ENCODE measurements at regions not wholly inside any gene's neighbourhood (a gene's known extent, or its start where the extent isn't known, plus 50 kb on each side); places are given as distances from the start of the nearest gene placed in this dataset.
"Not testable (repeated sequence)": the region's sequence is repeated elsewhere in the genome, so short reads cannot be mapped to it uniquely, and the experiment has no call there.

- DNase-seq (ENCODE audit: low read depth in 3 of 3) = not testable (repeated sequence)
Observed at GRCh38 chrX:149420566-149420965, 84.5 kb downstream of the IDS start.

DNA sequence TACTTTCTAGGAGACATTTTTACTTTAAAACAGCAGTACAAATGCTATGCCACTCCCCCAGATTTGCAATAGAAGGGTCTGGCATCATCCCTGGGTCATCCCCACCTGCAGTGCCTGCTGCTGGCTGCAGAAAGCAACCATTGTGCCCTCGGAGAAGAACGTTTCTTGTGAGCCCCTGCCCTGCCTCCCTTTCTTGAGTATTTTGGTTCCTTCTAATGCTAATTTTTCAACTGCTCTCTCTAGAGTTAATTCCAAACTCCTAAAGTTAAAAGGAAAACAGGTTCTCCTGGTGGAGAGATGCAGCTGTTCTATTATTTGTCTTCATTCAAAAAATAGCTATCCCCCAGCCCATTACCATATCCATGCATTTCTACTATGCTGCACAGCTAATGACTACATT lies 107.1 kb downstream of the IDS start:
- DNase-seq (ENCODE audit: low read depth in 3 of 3) = no peak

- no peak for DNase-seq (ENCODE audit: low read depth in 3 of 3)
Observed at GRCh38 chrX:149392921-149393320, 112.2 kb downstream of the IDS start.

GRCh38 chrX:149383852-149384251 lies 121.3 kb downstream of the IDS start:
- DNase-seq (ENCODE audit: low read depth in 3 of 3) = no peak

- no peak for DNase-seq (ENCODE audit: low read depth in 3 of 3)
Observed at GRCh38 chrX:149374751-149375150, 130.4 kb downstream of the IDS start.

- no peak for DNase-seq (ENCODE audit: low read depth in 3 of 3)
Observed at GRCh38 chrX:149372866-149373265, 132.2 kb downstream of the IDS start.

DNA sequence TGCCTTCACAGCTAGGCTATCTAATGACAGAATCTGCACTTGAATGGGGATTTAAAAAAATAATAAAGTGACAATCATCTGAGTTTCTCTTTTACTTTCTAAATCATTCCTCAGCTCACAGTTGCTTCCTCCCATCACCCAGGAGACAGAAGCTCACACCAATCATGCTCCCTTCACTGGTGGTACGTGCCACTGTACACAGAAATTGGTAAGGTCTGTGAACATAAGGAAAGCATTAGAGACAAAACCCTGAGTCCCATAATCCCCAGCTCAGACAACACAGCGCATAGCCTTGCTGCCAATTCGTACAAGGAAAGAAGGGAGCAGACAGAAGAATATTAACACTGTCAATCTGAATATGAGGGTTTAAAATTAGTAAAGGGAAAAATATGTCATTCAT lies 133.1 kb downstream of the IDS start:
- DNase-seq (ENCODE audit: low read depth in 3 of 3) = no peak

DNA sequence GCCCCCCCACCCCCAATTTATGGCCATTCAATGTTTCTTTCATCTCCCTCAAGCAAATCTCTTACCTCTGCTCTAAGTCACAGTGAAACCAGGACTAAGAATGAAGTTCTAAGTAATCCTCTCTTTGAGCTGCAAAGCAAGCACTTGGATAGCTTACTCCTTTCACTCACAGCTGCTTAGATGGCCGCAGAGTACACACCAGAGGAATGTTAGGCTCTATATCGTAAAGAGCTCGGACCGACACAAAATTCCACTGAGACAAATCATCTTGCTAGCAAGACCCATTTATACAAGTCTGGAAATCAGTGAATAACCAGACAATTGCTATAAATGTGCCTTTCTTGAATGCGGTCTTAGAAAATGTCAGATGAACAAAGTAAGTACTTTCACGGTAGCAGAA lies 135.0 kb downstream of the IDS start:
- no peak for DNase-seq (ENCODE audit: low read depth in 3 of 3)

GRCh38 chrX:149365552-149365951 lies 139.6 kb downstream of the IDS start:
- no peak for DNase-seq (ENCODE audit: low read depth in 3 of 3)

DNA sequence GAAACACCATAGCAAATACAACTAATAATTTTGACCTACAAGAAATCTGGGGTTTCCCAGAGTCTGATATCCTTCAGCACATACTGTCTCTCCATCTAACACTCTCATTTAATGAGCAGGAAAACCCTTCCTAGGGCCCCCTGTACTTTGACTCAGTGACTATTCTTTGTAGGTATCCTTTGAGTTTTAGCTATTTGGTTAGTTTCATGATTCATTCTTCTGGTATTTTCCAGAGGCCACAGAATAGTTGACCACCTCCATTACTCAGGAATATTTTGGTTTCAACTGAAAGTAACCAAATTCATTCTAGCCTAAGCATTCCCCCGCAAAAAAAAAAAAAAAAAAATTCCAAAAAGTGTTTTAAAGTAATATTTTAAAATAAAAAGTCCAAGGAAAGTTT lies 140.0 kb downstream of the IDS start:
- no peak for DNase-seq (ENCODE audit: low read depth in 3 of 3)

DNA sequence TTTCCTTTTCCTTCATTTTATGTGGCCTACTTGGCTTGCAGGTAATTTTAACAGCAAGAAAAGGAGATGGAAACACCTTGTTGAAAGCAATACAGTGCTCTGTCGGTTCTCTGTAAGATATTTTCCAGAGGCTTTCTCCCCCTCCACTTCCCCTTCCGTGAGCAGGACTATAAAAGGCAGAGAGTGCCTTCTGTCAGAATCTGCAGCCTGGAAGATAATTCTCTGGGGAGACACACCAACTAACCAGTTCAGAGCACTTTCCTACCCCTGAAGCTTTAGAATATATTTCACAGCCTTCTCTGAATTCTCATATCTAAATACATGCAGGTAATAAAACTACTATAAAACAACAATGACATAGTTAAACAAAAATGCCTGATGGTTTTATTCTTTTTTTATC lies 141.1 kb downstream of the IDS start:
- DNase-seq (ENCODE audit: low read depth in 3 of 3) = no peak

- DNase-seq (ENCODE audit: low read depth in 3 of 3) = no peak
Observed at GRCh38 chrX:149346306-149346705, 158.8 kb downstream of the IDS start.

- no peak for DNase-seq (ENCODE audit: low read depth in 3 of 3)
Observed at GRCh38 chrX:149322316-149322715, 182.8 kb downstream of the IDS start.

- no peak for DNase-seq (ENCODE audit: low read depth in 3 of 3)
Observed at GRCh38 chrX:149313871-149314371, 191.2 kb downstream of the IDS start.

GRCh38 chrX:149312988-149313387 lies 192.1 kb downstream of the IDS start:
- DNase-seq (ENCODE audit: low read depth in 3 of 3) = no peak

DNA sequence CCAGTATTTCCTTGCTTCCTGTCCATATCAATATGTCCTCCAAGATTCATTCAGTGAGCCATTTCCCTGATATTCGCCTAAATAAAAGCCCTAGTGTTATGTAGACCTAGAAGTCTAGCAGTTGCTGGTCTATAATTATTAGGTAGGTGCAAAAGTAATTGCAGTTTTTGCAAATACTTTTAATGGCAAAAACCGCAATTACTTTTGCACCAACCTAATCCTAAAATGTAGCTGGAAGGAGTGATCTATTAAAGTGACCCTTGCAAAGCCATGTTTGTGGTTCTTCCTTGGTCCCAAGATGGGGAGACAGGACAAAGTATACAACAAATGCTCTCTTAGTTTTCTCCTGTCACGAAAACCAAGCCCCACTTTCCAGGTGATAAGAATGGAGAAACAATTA lies 193.0 kb downstream of the IDS start:
- no peak for DNase-seq (ENCODE audit: low read depth in 3 of 3)

- no peak for DNase-seq (ENCODE audit: low read depth in 3 of 3)
Observed at GRCh38 chrX:149302705-149303104, 202.4 kb downstream of the IDS start.

- DNase-seq (ENCODE audit: low read depth in 3 of 3) = no peak
Observed at GRCh38 chrX:149298111-149298510, 207.0 kb downstream of the IDS start.

- no peak for DNase-seq (ENCODE audit: low read depth in 3 of 3)
Observed at GRCh38 chrX:149296092-149296491, 209.0 kb downstream of the IDS start.

DNA sequence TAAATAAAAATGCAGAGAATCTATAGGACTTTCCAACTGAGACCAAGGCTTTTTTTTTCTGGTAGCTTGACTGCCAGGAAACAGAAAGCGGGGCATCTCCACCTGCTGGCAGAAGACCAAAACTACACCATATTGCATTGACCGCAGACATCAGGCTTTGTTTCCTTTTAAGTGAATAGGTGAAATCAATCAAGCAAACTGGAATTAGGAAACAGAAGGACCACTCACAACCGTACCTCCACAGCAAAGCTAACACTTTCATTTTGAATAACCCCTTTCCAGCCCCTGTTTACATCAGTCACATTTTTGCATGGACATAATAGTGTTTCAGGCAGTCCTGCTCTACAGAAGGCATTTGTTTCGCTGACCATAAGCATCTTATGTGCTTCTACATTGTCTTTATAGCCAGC lies 218.2 kb downstream of the IDS start:
- peak in 2 of 3 experiments; percentile 1 to 7 for DNase-seq (ENCODE audit: low read depth in 3 of 3)

DNA sequence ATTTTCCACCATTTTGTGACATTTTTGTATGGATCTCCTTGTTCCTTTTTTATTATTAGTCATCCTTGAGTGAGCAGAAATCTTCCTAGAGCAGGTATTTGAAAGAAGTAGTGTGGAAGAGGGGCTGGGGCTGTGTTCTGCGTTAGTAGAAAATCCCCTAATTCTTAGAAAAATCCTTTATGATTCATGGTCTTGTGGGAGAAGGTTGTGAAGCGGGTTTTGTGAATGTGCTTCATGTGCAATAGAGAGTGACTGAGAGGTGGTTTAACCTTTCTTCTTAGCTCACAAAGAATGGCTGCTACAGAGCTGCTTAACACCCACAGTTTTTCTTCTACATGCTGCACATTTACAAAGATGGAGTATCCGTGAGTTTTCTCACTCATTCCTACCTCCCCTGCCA lies 220.5 kb downstream of the IDS start:
- no peak for DNase-seq (ENCODE audit: low read depth in 3 of 3)

GRCh38 chrX:149283853-149284252 lies 221.3 kb downstream of the IDS start:
- no peak for DNase-seq (ENCODE audit: low read depth in 3 of 3)

- DNase-seq (ENCODE audit: low read depth in 3 of 3) = no peak
Observed at GRCh38 chrX:149282909-149283308, 222.2 kb downstream of the IDS start.

DNA sequence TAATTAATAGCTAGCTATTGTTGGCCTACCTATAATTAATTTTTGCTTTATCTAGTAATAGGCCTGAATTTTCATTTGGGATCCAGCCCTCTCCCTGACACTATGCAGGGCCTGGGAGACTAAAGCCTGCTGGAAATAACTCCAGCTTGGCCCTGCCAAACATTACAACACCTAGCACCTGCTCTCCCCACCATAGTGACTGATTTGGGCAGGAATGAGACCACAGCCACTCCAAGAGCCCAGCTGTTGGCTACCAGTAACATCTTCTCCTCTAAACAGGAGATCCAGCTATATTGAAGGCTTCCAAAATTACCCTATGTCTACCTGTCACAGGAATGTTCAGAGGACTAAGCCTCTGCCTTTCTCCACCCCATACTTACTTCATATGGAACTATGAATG lies 225.1 kb downstream of the IDS start:
- DNase-seq (ENCODE audit: low read depth in 3 of 3) = no peak

- no peak for DNase-seq (ENCODE audit: low read depth in 3 of 3)
Observed at GRCh38 chrX:149275836-149276235, 229.3 kb downstream of the IDS start.
